GM19463 (cell line): ENCODE measurements at regions not wholly inside any gene's neighbourhood (a gene's known extent, or its start where the extent isn't known, plus 50 kb on each side); places are given as distances from the start of the nearest gene placed in this dataset.
A peak's percentile ranks its signal among the peaks of the same experiment; 100 is the strongest.
"Not testable (repeated sequence)": the region's sequence is repeated elsewhere in the genome, so short reads cannot be mapped to it uniquely, and the experiment has no call there.

Source experiments
- ATAC-seq: cut with Tn5 transposase; IDR thresholded peaks from one replicate; pipeline ENCODE4 v1.9.1; 2021; ENCODE audit warnings: mild to moderate bottlenecking, moderate library complexity; ENCODE audit not compliant: unreplicated experiment

DNA sequence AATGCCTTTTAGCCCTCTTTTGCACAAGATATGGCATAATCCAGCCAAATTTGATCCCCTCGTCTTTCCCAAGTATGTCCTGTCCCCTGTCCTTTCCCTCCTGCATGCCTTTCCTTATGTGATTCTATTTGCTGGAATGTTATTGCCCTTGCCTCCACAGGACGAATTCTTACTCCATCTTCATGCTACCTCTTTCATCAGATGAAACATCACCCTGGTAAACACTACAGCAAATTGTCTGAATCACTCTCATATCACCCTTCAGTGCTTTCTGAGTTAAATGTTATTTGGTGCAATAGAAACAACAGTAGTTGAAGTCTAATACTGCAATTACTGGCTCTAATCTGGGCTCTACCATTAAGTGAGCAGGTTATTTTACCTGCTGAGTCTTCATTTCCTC lies 52.2 kb upstream of the FAT1 start:
- ATAC-seq = no peak

DNA sequence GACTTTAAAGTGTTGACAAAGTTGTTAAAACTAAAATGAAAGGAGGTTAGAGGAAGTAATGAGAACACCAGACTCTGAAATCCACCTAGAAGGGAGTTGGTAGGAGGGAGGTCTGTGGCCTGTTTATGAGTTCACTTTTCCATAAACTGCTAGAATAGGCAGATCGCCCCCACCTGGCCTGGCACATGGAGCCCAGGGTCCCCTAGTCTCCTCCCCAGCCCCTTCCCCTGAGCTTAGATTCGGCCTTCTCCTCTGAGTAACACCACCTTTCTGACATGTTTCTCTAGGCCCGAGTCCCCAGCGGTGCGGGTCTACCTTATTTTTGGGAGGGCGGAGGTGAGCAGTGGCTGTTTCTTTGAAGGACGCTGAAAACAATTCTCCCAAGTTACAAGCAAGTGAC lies 54.5 kb upstream of the FAT1 start:
- no peak for ATAC-seq

DNA sequence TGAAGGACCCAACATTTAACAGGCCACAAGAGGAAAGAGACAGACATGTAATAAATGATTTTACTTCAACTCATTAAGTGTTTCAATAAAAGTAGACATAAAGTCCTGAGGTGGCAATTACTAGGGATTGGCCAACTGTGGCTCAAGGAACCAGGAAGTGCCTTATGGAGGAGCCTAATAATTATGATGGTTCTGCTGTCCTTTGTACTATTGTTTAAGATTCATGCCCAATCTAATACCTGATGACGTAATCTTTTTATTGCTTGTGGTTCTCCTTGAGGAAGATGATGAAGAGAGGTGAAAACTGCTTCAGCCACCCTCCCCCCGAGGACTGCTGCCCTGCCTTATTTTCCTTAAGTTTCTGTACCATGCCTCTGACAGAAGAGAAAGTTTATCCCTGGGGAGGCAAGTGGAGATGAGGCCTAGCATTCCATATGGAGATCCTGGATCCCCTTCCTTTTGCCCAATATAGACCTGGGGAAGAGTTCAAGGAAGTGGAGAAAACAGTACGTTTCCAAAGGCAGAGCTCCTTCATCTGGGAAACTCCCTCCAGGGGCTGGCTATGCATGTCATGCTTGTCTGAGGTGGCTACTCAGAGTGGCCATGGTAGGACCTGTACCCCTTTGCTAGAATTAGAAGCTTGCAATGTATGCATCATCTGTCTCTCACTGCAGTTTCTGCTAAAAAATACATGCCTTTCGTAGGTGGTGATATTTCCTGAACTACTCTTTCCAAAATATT lies 56.8 kb upstream of the FAT1 start:
- ATAC-seq = no peak

DNA sequence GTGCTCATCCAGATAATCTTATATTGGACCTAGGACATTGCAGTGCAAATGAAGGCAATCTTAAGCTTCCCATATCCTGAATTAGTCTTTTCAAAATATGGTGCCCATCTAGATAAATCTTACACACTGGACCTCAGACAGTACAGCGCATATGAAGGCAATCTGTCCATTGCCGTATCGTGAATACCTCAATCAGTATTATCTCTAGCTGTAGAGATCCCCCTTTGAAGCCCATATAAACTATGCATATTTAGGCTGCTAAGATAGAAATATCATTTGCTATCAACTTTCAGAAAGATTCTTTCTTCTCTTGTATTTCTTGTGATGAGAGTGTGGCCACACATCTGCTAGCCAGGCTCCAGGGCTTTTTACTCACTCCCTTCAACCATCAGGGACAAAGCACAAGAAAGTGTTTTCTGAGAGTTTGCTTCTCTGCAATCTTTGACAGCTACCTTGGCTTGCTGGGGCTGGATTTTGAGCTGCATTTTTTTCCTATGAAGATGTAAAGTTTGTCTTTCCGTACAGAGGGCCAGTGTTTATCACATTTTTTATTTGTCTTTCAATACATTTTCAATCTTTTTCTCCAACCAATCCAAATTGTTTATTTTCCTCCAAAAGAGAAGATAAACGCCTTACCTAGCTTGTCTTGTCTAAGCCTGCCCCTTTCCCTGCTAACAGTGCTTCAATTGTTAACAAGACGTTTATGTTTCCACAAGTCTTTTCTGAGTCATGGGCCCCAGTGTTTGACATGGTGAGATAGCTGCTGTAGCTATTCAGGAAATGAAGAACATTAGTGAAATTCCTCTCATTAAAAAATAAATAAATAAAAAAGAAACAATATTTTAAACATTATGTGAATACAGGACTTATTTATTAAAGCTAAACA lies 57.6 kb upstream of the FAT1 start:
- no peak for ATAC-seq

DNA sequence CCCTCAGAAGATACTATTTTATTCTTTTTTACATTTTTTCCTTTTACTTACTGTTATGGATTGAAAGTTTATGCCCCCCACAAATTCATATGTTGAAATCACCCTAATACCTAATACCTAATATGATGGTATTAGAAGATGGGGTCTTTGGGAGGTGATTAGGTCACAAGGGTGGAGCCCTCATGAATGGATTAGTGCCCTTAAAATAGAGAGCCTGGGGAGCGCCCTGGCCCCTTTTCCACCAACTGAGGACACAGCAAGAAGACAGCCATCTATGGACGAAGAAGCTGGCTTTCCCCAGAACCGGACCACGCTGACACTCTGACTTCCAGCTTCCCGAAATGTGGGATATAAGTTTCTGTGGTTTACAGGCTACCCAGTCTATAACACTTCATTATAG lies 58.6 kb upstream of the FAT1 start:
- ATAC-seq = no peak

DNA sequence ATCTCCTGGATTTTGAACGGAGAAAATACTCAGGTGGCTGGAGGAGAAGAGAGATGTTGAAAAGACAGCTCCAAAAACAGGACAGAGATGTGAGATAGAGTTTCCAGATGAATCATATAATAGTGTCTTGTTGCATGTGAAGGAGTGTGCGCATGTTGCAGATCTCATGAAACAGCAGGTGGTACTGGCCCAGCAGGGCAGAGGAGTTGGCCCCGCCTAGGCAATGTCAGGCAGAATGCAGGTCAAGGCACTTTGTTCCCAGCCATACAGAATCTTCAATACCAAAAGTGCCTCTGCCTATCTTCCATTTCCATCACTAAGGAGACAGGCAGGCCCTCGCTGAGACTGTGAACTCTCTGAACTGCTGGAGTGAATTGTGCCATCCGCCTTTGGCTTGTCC lies 63.9 kb upstream of the FAT1 start:
- no peak for ATAC-seq

DNA sequence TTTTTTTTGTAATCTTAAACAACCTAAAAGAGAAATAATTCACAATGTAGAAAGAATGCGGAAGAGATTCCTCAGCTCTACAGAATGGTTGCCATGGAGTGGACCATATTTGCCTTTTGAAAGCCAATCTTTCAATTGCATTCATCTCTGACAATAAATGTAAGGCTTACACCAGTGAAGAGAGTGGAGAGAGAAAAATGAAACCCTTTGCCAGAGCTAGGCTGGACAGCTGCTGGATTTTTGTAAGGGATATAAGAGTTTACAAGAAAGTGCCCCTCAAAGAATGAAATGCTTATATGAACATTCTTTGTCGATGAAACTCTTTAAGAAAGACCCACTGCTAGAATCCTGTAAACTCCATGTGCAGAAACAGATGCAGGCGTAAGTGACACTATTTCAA lies 66.0 kb upstream of the FAT1 start:
- no peak for ATAC-seq

DNA sequence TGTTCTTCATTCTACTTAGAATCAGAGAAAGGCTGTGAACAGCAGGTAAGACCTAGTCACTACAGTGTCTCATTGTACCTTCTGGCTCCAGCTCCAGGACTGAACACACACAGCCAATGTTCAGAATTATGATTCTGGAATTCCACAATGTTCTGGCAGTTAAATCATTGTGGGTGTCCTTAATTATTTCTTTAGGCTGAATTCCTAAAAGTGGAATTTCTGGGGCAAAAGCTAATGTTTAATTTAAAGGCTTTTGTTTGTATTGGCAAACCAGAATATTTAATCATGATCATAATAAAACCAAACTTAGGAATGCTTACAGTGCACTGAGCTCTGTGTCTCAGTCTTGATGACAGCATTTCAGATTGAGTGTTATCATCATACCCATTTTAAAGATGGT lies 67.0 kb upstream of the FAT1 start:
- no peak for ATAC-seq

DNA sequence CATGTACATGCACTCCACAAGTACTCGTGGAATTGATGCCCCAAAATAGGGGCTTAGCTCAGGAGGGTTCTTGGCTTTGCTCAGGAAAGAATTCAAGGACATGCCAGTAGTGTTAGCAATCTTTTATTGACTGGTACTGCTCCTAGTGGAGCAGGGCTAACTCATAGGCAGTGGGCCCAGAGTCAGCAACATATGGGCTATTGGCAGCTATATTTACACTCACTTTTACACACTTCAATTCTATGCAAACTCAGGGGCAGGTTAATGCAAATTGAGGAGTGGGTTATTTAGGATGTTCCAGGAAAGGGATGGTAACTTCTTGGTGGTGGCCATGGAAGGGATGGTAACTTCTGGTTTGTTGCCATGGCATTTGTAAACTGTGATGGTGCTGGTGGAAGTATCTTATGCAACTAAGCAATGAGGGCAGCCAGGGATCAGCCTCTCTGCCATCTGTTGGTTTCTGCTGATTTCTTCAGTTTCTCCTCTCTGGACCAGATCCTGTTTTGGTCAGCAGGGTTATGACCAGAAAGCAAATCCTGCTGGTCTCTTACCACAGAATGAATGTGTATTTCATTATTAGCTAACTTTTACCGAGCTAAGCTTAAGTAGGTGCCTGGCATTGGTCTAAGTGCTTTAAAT lies 69.2 kb upstream of the FAT1 start:
- ATAC-seq = no peak

DNA sequence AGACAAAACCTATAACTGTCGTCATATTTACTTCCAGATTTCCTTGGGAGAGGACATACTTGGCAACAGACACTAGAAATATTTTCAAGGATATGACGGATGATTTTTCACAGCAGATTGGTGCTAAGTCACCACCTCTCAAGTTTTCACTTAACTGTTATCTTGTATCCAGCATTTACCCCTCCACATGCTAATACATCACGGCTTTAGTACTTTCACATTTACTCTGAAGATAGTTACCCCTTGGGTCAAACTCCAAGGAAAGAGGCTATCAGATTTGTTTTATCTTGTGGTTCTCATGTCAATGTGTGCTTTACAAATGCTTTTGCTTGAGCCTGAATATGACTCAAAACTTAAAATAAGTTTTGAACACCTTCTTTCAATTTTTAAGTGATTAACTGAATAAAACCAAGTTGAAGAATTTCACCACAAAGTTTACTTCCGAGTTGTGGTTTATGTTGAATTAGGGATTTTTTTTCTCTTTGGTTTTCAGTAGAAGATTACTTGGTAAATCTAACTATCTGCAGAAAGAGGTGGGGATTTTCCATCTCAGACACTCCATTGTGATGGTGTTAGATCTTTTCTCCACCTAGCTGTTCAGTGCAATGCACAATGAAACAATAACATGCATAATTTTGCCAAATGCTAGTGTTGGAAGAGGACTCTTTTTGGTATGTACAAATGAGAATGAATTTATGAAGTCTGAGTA lies 75.4 kb upstream of the FAT1 start:
- ATAC-seq = peak; percentile 59

DNA sequence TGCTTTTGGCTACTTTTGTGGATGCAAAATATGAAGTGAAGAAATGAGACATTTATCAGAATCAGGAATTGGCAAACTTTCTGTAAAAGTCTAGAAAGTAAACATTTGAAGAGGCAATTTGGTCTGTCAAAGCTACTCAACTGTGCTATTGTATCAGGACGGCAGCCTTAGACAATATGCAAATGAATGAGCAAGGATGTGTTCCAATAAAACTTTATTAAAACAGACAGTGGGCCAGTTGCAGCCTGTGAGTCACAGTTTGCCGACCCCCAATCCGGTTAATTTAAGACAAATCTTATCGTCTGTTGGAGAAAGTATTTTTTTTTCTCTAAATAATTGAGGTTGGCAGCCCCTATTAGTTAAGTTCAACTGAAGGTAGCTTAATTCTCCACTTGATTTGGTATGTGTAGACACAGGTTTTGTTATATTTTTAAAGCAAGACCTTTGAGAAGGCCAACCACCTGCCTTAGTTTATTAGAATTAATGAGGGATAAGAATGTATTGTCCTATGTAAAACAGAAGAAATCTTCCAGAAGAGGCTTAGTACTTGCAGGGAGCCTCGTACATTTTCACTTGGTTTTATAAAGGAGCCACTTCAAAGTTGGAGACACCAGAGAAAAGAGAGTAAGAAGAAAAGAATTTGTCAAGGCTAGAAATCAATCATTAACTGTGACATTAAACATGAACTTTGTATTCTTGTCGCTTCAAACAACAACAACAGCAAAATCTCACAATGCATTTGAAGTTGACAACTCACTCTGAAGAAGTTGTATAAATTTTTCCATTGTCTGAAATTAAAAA lies 81.6 kb upstream of the FAT1 start:
- ATAC-seq = no peak

DNA sequence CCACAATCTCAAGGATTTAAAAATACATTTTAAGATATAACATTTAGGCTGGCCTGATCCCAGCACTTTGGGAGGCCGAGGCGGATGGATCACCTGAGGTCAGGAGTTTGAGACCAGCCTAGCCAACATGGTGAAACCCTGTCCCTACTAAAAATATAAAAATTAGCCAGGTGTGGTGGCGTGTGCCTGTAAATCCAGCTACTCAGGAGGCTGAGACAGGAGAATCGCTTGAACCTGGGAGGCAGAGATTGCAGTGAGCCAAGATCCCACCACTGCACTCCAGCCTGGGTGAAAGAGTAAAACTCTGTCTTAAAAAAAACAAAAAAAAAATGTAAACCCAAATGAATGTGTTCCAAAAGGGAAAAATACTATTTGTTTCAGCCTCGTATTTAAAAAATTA lies 82.3 kb upstream of the FAT1 start:
- ATAC-seq = not testable (repeated sequence)

DNA sequence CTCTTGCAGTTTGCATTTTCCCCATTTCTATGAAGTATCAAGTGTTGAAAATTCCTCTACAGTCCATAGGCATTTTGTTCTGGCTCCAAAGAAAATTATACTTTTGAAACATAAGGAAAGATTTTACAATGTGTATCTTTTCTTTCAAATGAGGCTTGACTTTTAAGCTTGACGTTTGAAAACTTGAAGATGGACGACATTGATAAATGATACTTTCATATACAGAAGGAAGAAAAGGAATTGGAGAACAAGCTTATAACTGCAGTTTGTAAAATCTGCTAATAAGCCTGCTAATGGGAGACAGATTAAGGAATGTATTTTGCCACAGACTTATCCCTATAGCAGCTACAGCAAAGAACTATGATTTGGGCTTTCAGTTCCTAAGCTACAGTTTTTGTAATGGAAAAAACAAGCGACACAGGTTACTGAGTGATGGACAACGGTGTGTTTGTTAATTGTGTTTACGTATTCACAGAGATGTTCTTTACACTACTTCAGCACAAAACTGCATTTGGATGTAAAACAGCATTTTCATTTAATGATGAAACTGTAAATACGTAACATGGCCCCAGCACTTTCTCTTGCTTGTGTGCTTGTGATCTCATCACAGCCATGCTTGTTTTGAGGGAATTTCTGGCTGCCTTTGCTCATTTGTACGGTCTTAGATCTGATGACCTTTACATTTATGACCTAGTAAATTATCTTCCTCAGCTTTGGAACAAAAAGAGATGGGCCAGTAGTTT lies 83.2 kb upstream of the FAT1 start:
- ATAC-seq = no peak

DNA sequence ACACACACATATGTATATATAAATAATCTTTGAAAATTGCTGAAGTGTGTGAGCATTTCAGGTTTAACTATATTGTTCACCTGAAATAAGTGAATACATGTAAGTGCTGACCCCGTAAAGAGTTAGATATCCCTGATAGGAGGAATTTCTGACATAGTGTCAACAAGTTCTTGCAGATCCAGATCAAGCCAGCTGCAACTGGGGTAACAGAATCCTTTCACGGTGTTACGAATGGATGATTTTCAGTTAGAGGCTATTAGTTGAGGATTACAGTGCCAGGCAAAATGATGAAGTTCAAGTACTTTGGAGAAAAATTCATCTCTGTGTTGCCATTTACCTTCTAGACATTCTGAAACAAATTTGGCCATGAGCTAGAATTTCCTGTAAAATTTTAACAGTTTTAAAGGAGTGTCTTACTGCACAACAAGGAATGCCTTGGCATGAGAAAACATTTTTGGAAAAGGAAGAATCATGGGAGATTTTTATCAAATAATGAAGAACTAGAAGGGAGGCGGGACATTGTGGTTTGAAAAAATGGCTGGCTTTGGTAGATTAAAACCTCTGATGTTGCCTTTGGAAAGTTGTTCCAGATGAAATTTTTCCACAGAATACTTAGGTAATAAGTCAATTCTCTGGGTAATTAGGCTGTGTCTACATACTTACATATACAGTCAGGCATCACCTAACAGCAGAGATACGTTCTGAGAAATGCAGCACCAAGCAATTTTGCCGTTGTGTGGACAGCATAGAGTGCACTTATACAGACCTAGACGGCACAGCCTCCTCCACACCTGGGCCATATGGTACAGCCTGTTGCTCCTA lies 84.4 kb upstream of the FAT1 start:
- ATAC-seq = peak; percentile 6

DNA sequence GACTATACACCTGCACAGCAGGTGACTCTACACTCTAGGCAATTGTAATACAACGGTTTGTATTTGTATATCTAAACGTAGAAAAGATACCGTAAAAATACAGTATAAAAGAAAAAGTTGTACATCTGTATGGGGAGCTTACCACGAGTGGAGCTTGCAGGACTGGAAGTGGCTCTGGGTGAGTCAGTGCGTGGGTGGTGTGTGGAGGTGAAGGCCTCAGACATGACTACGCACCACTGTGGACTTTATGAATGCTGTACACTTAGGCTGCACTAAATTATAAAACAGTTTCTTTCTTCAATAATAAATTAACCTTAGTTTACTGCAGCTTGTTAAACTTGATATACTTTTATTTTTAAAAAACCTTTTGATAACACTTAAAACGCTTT lies 85.0 kb upstream of the FAT1 start:
- ATAC-seq = peak; percentile 40

DNA sequence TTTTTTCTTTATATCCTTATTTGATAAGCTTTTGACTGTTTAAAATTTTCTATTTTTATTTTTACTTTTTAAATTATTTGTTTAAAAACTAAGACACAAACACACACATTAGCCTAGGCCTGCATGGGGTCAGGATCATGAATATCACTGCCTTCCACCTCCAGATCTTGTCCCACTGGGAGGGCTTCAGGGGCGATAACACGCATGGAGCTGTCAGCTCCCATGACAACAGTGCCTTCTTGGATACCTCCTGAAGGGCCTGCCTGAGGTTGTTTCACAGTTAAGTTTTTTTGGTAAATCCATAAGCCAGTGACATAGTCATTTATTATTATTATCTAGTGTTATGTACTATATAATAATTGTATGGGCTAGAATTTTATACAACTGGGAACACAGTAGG lies 85.4 kb upstream of the FAT1 start:
- no peak for ATAC-seq

DNA sequence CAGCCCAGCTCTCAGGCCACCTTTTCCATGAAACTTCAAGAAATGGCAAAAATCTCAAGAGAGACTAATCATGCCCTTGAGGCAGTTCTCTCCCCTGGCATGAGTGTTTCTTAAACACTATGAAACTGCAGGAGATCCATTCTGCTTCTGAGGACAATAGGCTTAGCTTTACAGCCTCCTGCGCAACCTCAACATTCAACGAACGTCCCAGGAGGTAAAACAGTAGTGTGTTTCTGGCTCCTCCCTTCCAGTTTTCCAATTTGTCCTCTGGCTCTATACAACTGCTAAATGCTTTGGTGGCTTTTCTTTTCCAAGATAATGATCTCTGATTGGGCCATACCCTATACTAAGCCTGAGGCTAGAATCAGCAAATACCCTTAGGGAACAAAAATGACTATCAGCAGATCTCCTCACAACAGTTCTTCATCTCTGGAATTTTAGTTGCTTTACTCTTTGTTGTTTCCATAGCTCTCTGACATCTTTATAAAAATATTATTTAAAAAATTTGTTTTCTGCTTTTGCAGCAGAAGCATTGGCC lies 87.0 kb upstream of the FAT1 start:
- ATAC-seq = no peak

DNA sequence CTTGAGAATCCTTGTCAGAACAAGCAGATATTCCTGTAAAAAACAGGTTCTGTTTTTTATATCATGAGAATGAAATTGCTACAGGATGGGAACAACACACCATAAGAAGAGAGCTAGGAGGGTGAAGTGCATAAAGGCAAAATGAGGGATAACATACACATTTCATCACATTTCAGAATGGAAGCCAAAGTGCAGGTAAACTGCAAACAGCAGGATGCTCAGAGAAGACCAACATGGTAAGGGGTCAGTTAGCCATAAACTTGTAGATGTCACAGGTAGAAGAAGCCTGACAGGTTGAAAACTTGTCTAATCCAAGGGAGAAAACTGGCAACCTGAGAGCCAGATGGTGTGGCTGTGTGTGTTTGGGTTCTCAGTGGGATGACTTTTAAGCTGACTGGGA lies 88.9 kb upstream of the FAT1 start:
- no peak for ATAC-seq
